OCI-LY1 (cell line): ENCODE measurements at regions not wholly inside any gene's neighbourhood (a gene's known extent, or its start where the extent isn't known, plus 50 kb on each side); places are given as distances from the start of the nearest gene placed in this dataset.

Experiments
- CTCF ChIP-seq: fragments of 200-600 bp; sonication (generic), shearing (Covaris generic); IDR thresholded peaks from 2 replicates; pipeline ENCODE4 v1.5.1; 2017; ENCODE audit warnings: mild to moderate bottlenecking, antibody characterized with exemption, low read length, moderate library complexity, mixed read lengths
- EZH2 ChIP-seq: fragments of 200-600 bp; sonication (generic), shearing (Covaris generic); IDR thresholded peaks from 2 replicates; pipeline ENCODE4 v1.8.0; 2017; ENCODE audit warnings: borderline replicate concordance, mixed run types, mild to moderate bottlenecking, antibody characterized with exemption, low read length, moderate library complexity, mixed read lengths

GRCh38 chr13:59494560-59494970 lies 669.2 kb downstream of the DIAPH3 start:
- no peak for TF ChIP-seq CTCF
- no peak for TF ChIP-seq EZH2
